IMR-90 (cell line): ENCODE measurements at regions not wholly inside any gene's neighbourhood (a gene's known extent, or its start where the extent isn't known, plus 50 kb on each side); places are given as distances from the start of the nearest gene placed in this dataset.

Experiments used
- ATAC-seq: fragments of 200-7000 bp; cut with Tn5 transposase; 2 replicates; pipeline ENCODE4 v1.9.1; 2020; ENCODE audit warnings: low read depth, mild to moderate bottlenecking, moderate library complexity
- BruUV-seq: library from RNA; stranded (reverse); fragments of 400-500 nt; replicated peaks from 2 replicates; lab custom pipeline; 2021; lab: Mats Ljungman, UMichigan
- CTCF ChIA-PET: fragments of 300-600 bp; formaldehyde crosslinking; extraction: SDS; loops from one replicate; lab custom pipeline; 2021; ENCODE audit warnings: antibody characterized with exemption; lab: Yijun Ruan, JAX
- POLR2A ChIA-PET: fragments of 300-600 bp; sonication (Branson Sonifier 250); formaldehyde crosslinking; loops from one replicate; lab custom pipeline; 2022; ENCODE audit warnings: antibody characterized with exemption; ENCODE audit not compliant: unreplicated experiment; lab: Charles Lee
- DNase-seq: peaks from one replicate; pipeline ENCODE4 v3.0.0; 2013
- H2AFZ ChIP-seq: replicated peaks from 2 replicates; pipeline ENCODE3; 2013; ENCODE audit warnings: low read length, mild to moderate bottlenecking; ENCODE audit not compliant: poor library complexity
- H2AK5ac ChIP-seq: 2 replicates; pipeline ENCODE4 v1.6.1; 2013; ENCODE audit warnings: low read depth, low read length, inconsistent platforms
- H2AK9ac ChIP-seq: replicated peaks from 2 replicates; pipeline ENCODE3; 2013; ENCODE audit warnings: mild to moderate bottlenecking, low read depth, low read length, moderate library complexity; ENCODE audit not compliant: poor library complexity
- H2BK120ac ChIP-seq: 2 replicates; pipeline ENCODE4 v1.6.1; 2013; ENCODE audit warnings: low read depth, low read length, inconsistent platforms
- H2BK15ac ChIP-seq: 3 replicates; pipeline ENCODE4 v1.6.1; 2013; ENCODE audit warnings: low read depth, low read length, inconsistent platforms
- H2BK20ac ChIP-seq: 2 replicates; pipeline ENCODE4 v1.6.1; 2013; ENCODE audit warnings: low read depth, mild to moderate bottlenecking, inconsistent platforms, low read length, moderate library complexity
- H2BK5ac ChIP-seq: 2 replicates; pipeline ENCODE4 v1.6.1; 2013; ENCODE audit warnings: mild to moderate bottlenecking, low read depth, low read length, inconsistent platforms; ENCODE audit not compliant: poor library complexity, severe bottlenecking
- H3K14ac ChIP-seq: replicated peaks from 2 replicates; pipeline ENCODE4 v1.6.1; 2013; ENCODE audit warnings: low read depth, low read length, inconsistent platforms
- H3K18ac ChIP-seq: 2 replicates; pipeline ENCODE4 v1.6.1; 2013; ENCODE audit warnings: low read depth, low read length, control low read depth
- H3K23ac ChIP-seq: 2 replicates; pipeline ENCODE4 v1.6.1; 2013; ENCODE audit warnings: low read depth, low read length, inconsistent platforms
- H3K27ac ChIP-seq: 2 replicates; pipeline ENCODE4 v1.5.1; 2013; ENCODE audit warnings: mild to moderate bottlenecking, control low read depth, low read length; ENCODE audit not compliant: insufficient read depth
- H3K27me3 ChIP-seq: 2 replicates; pipeline ENCODE4 v1.6.1; 2013; ENCODE audit warnings: low read length; ENCODE audit not compliant: control insufficient read depth, insufficient read depth
- H3K36me3 ChIP-seq: 2 replicates; pipeline ENCODE4 v1.6.1; 2013; ENCODE audit warnings: low read length, mixed read lengths; ENCODE audit not compliant: control insufficient read depth, insufficient read depth
- H3K4ac ChIP-seq: 2 replicates; pipeline ENCODE4 v1.6.1; 2013; ENCODE audit warnings: low read depth, low read length, inconsistent platforms
- H3K4me1 ChIP-seq: 2 replicates; pipeline ENCODE4 v1.6.1; 2013; ENCODE audit warnings: low read length, mixed read lengths; ENCODE audit not compliant: control insufficient read depth, insufficient read depth
- H3K4me2 ChIP-seq: 2 replicates; pipeline ENCODE4 v1.6.1; 2013; ENCODE audit warnings: low read depth, mild to moderate bottlenecking, control low read depth, low read length, moderate library complexity
- H3K4me3 ChIP-seq: 2 replicates; pipeline ENCODE4 v1.5.1; 2013; ENCODE audit warnings: low read depth, mild to moderate bottlenecking, control low read depth, low read length, moderate library complexity; ENCODE audit not compliant: insufficient read depth
- H3K56ac ChIP-seq: 2 replicates; pipeline ENCODE4 v1.6.1; 2013; ENCODE audit warnings: low read length, inconsistent platforms; ENCODE audit not compliant: insufficient read depth; ENCODE audit errors: extremely low read depth
- H3K79me1 ChIP-seq, 2 experiments: 2 replicates each; pipeline ENCODE4 v1.6.1; 2013; ENCODE audit warnings: low read length in 2 of 2, inconsistent platforms in 1 of 2, low read depth in 1 of 2
- H3K9ac ChIP-seq: 2 replicates; pipeline ENCODE4 v1.6.1; 2013; ENCODE audit warnings: low read depth, low read length, control low read depth
- H3K9me1 ChIP-seq: 2 replicates; pipeline ENCODE4 v1.6.1; 2013; ENCODE audit warnings: low read length, inconsistent platforms; ENCODE audit not compliant: insufficient read depth
- H3K9me3 ChIP-seq: 2 replicates; pipeline ENCODE4 v1.6.1; 2013; ENCODE audit warnings: low read length; ENCODE audit not compliant: control insufficient read depth, insufficient read depth
- H4K20me1 ChIP-seq: 2 replicates; pipeline ENCODE4 v1.6.1; 2013; ENCODE audit warnings: low read length, inconsistent platforms; ENCODE audit not compliant: insufficient read depth
- H4K5ac ChIP-seq: 2 replicates; pipeline ENCODE4 v1.6.1; 2013; ENCODE audit warnings: mild to moderate bottlenecking, low read depth, low read length, control low read depth
- H4K8ac ChIP-seq, 2 experiments: 2 replicates each; pipeline ENCODE4 v1.6.1; 2013; ENCODE audit warnings: low read depth in 2 of 2, low read length in 2 of 2, control low read depth in 1 of 2, inconsistent platforms in 1 of 2
- H4K91ac ChIP-seq: 2 replicates; pipeline ENCODE4 v1.6.1; 2013; ENCODE audit warnings: low read depth, low read length, inconsistent platforms; ENCODE audit not compliant: insufficient read depth
- BHLHE40 ChIP-seq: fragments of 150-350 bp; IDR thresholded peaks from 2 replicates; pipeline ENCODE4 v1.6.1; 2016; ENCODE audit warnings: mild to moderate bottlenecking, low read depth, low read length
- CTCF ChIP-seq: conservative IDR thresholded peaks from 2 replicates; pipeline ENCODE4 v1.5.1; 2012; ENCODE audit warnings: mild to moderate bottlenecking, low read depth, low read length, improper control_type of control experiment
- ELK1 ChIP-seq: fragments of 150-350 bp; IDR thresholded peaks from 2 replicates; pipeline ENCODE4 v1.6.1; 2016; ENCODE audit warnings: low read depth, mild to moderate bottlenecking, low read length, moderate library complexity, borderline replicate concordance
- FOS ChIP-seq: fragments of 150-350 bp; IDR thresholded peaks from 2 replicates; pipeline ENCODE4 v1.6.1; 2016; ENCODE audit warnings: low read depth, low read length
- MAFK ChIP-seq: IDR thresholded peaks from 2 replicates; pipeline ENCODE4 v1.6.1; 2012; ENCODE audit warnings: low read depth, low read length, improper control_type of control experiment
- MAZ ChIP-seq: IDR thresholded peaks from 2 replicates; pipeline ENCODE4 v1.6.1; 2012; ENCODE audit warnings: low read depth, mild to moderate bottlenecking, low read length, improper control_type of control experiment, moderate library complexity, borderline replicate concordance
- NFE2L2 ChIP-seq: fragments of 150-350 bp; IDR thresholded peaks from 2 replicates; pipeline ENCODE4 v1.6.1; 2016; ENCODE audit warnings: low read depth, mild to moderate bottlenecking, low read length
- POLR2A ChIP-seq: IDR thresholded peaks from 2 replicates; pipeline ENCODE4 v1.6.1; 2012; ENCODE audit warnings: mild to moderate bottlenecking, low read depth, low read length
- RAD21 ChIP-seq: IDR thresholded peaks from 2 replicates; pipeline ENCODE4 v1.6.1; 2012; ENCODE audit warnings: low read length, improper control_type of control experiment
- RCOR1 ChIP-seq: IDR thresholded peaks from 2 replicates; pipeline ENCODE4 v1.6.1; 2012; ENCODE audit warnings: mild to moderate bottlenecking, low read length, improper control_type of control experiment; ENCODE audit not compliant: insufficient replicate concordance
- SMC3 ChIP-seq: fragments of 150-350 bp; IDR thresholded peaks from 2 replicates; pipeline ENCODE4 v1.6.1; 2016; ENCODE audit warnings: low read depth, mild to moderate bottlenecking, antibody characterized with exemption, low read length, moderate library complexity
- WGBS, 2 experiments: methylation state at CpG; one replicate each; pipeline versions ENCODE4 v1.1.5 to v1.1.7; 2013; ENCODE audit warnings: missing lambda C conversion rate in 2 of 2; ENCODE audit not compliant: insufficient read length in 1 of 2; ENCODE audit errors: extremely low coverage in 2 of 2; 5-methylcytosine and 5-hydroxymethylcytosine counted together
- dilution Hi-C: fragments of 300-500 bp; cut with HindIII; formaldehyde crosslinking; loops from one replicate; pipeline ENCODE4 v1.14.3; 2018; ENCODE audit warnings: low sequenced_read_pairs; ENCODE audit not compliant: unreplicated experiment
- in situ Hi-C: fragments of 300-500 bp; cut with MboI; formaldehyde crosslinking; loops from 3 replicates; pipeline ENCODE4 v1.14.3; 2019; ENCODE audit warnings: low sequenced_read_pairs, inconsistent platforms, mixed read lengths
- intact Hi-C: fragments of 100-400 bp; cut with micrococcal nuclease; formaldehyde crosslinking; loops from 2 replicates; pipeline ENCODE4 v1.10.0; 2022

GRCh38 chr22:27697888-27698287 lies 103.7 kb downstream of the MN1 start:
- no peak for ATAC-seq
- no peak overlapping the region for H3K56ac ChIP-seq
- DNase-seq, result no peak
- no peaks in the 10 kb centered on the region for H3K79me1 ChIP-seq
- H2AFZ ChIP-seq, result no peak overlapping the region
- TF ChIP-seq RCOR1 (no peak), POLR2A (no peak), MAZ (no peak), RAD21 (no peak), CTCF (no peak), NFE2L2 (no peak), ELK1 (no peak), FOS (no peak), SMC3 (no peak), MAFK (no peak), BHLHE40 (no peak)
- dilution Hi-C loops, result no loop called here
- H3K27ac ChIP-seq, result no peak overlapping the region
- H4K20me1 ChIP-seq, result no peaks in the 10 kb centered on the region
- H3K4me3 ChIP-seq, result no peak overlapping the region
- H4K8ac ChIP-seq, result no peak overlapping the region
- WGBS, 2 experiments, result no CpG with 5 or more reads among the region's 8 CpGs
- no peak overlapping the region for H3K23ac ChIP-seq
- no peaks in the 10 kb centered on the region for H3K36me3 ChIP-seq
- no peak overlapping the region for H2BK20ac ChIP-seq
- ChIA-PET CTCF (no interaction called here), POLR2A (no interaction called here)
- no peak overlapping the region for H4K5ac ChIP-seq
- no peaks in the 10 kb centered on the region for H3K4me1 ChIP-seq
- no TSS peak for BruUV-seq
- no peak overlapping the region for H2BK120ac ChIP-seq
- no peak overlapping the region for H2BK5ac ChIP-seq
- H3K4ac ChIP-seq, result no peak overlapping the region
- no peak overlapping the region for H3K18ac ChIP-seq
- no peak overlapping the region for H2BK15ac ChIP-seq
- peaks cover 12% of the 10 kb centered on the region for H3K9me3 ChIP-seq
- H3K9me1 ChIP-seq, result no peaks in the 10 kb centered on the region
- no peak overlapping the region for H4K91ac ChIP-seq
- no peak overlapping the region for H3K14ac ChIP-seq
- in situ Hi-C loops, result no loop called here
- H3K4me2 ChIP-seq, result no peak overlapping the region
- no peak overlapping the region for H2AK5ac ChIP-seq
- peaks cover 20% of the 10 kb centered on the region; the same call in 1 of the 2 replicates for H3K27me3 ChIP-seq
- H2AK9ac ChIP-seq, result peak overlapping the region; percentile 29
- H3K9ac ChIP-seq, result no peak overlapping the region
- intact Hi-C loops, result no loop called here
